Adrenal gland (tissue), 5 donors: ENCODE measurements at regions not wholly inside any gene's neighbourhood (a gene's known extent, or its start where the extent isn't known, plus 50 kb on each side); places are given as distances from the start of the nearest gene placed in this dataset.

Experiments used
- CTCF ChIP-seq, 6 experiments: fragments of 450-650 bp in 4 of 6; fragments of 200-600 bp in 2 of 6; sonication (generic) in 1 of 6; IDR thresholded peaks; 1 replicate in 5 of 6; 2 replicates in 1 of 6; pipeline versions ENCODE4 v1.5.1 to v1.8.0; 2016 to 2021; ENCODE audit warnings: antibody characterized with exemption in 6 of 6, mild to moderate bottlenecking in 2 of 6, moderate library complexity in 1 of 6
- POLR2A ChIP-seq, 2 donors: fragments of 450-650 bp; IDR thresholded peaks; one replicate each; pipeline ENCODE4 v1.6.1; 2017; ENCODE audit warnings: antibody characterized with exemption in 2 of 2, mild to moderate bottlenecking in 2 of 2, moderate library complexity in 1 of 2
- donor health status: DM: no; HTN: no; CAD: no.

- TF ChIP-seq CTCF (IDR thresholded peaks at IDR 0.05) = no peak
- TF ChIP-seq POLR2A (IDR thresholded peaks at IDR 0.05) = no peak
These were observed 386.1 kb upstream of the SYNCRIP start for GRCh38 chr6:86028776-86029175.
